GM18858 (cell line): ENCODE measurements at regions not wholly inside any gene's neighbourhood (a gene's known extent, or its start where the extent isn't known, plus 50 kb on each side); places are given as distances from the start of the nearest gene placed in this dataset.
"Not testable (repeated sequence)": the region's sequence is repeated elsewhere in the genome, so short reads cannot be mapped to it uniquely, and the experiment has no call there.

ENCODE experiments used
- ATAC-seq: cut with Tn5 transposase; IDR thresholded peaks from one replicate; pipeline ENCODE4 v1.9.1; 2021; ENCODE audit not compliant: unreplicated experiment

GRCh38 chr1:195763146-195763906 is 844.9 kb downstream of the KCNT2 start:
- no peak for ATAC-seq

DNA sequence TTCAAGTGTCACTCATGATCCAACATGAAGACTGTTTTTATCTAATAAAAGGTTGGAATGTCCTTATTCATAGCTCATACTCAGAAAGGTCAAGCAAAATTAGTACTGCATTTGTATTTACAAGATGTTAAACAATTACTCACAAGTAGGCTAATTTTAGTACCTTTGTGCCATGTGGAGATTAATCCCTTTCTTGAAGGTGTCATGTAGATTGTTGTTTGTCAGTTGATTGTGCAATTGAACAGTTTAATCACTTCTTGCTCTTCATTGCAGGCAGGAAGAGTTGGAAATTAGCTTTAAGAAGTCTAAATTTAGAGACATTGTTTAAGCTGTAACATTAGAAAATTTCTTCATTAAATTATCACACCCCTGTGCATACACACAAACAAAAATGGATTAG is 847.1 kb downstream of the KCNT2 start:
- no peak for ATAC-seq

DNA sequence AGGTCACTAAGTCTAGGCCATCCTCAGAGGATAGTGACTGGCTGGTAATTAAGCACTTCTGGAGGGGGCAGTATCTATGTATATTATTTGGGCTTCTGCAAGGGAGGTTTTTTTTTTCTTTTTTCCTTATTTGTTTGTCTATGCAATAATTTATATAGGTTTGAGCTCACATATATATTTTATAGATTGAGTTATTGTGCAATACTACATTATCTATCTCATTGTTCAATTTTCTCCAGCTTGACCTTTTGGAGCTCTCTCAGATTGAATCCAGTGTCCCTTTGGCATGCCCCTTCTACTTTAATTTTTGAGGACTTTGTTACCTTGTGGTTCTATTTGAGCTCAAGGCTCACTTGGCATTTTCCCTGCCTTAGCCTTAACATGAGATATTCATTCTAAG is 852.1 kb downstream of the KCNT2 start:
- ATAC-seq, result no peak

DNA sequence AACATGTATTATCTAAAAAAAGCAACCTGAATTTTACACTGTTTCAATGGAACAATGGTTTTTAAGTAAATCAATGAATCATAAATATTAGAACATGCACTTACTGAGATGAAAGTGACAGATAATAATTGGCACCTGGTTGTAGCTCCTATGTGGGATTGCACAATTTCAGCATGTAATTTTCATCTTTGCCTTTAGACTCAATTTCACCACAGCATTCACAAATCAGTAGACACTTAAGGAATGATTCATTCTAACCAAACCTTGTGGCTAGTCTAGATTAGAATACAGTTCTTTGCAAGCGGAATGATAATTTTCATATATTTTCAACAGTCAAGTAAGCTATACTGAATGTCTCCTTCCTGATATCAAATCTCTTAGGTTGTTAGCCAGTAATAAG is 853.4 kb downstream of the KCNT2 start:
- no peak for ATAC-seq

DNA sequence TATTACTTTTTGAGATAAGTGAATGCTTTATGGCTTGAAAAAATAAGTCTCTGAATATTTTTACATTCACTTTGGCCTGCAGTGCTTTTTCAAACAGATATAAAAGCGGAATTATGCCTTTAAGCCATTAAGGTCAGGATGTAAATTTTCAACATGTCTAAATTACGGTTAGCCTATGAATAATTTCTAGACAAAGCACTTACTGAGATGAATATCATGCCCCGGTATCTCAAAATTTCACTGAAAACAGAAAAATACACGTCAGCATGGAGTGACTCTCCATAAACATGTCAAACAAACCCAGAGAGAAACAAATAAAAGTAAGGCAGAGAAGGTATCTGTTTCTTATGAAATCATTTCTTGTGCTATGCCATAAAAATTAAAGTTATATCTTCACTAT is 853.9 kb downstream of the KCNT2 start:
- ATAC-seq, result no peak

DNA sequence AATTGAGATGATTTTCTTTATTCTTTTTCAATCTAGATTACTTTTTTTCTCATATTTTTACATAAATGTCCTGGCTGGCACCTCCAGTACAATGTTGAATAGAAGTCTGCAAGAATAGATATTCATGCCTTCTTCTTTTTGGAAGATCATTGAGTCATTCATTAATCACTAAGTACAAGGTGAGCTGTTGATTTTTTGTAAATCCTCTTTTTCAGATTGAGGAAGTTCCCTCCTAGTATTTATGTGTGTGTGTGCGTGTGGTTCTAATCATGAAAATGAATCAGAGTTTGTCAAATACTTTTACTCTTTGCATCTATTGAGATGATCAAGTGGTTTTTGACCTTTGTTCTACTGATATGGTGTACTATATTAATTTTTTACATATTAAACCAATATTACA is 859.3 kb downstream of the KCNT2 start:
- no peak for ATAC-seq

GRCh38 chr1:195745189-195746010 is 862.8 kb downstream of the KCNT2 start:
- no peak for ATAC-seq

- no peak for ATAC-seq
These were observed 864.0 kb downstream of the KCNT2 start for GRCh38 chr1:195744256-195744655.

- no peak for ATAC-seq
These were observed 867.4 kb downstream of the KCNT2 start for GRCh38 chr1:195740862-195741261.

GRCh38 chr1:195738966-195739650 is 869.1 kb downstream of the KCNT2 start:
- no peak for ATAC-seq

DNA sequence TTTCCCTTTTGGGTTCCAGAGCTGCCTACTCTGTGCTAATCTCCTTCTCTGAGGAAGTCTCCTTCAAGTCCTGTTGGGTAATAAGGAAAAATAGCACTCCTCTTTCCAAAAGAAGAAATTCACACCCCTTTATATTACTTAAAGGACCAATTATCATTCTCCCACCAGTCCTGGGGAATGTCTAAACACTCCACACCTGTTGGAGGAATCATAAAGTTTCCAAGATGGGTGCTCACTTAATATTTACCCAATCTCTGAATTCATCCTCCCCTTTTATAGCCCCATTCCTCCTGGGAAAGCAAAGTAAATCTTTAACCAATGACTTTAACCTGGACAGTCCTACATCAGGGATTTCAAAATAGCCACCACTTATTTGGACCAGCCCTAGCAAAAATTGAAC is 873.1 kb downstream of the KCNT2 start:
- ATAC-seq, result no peak

DNA sequence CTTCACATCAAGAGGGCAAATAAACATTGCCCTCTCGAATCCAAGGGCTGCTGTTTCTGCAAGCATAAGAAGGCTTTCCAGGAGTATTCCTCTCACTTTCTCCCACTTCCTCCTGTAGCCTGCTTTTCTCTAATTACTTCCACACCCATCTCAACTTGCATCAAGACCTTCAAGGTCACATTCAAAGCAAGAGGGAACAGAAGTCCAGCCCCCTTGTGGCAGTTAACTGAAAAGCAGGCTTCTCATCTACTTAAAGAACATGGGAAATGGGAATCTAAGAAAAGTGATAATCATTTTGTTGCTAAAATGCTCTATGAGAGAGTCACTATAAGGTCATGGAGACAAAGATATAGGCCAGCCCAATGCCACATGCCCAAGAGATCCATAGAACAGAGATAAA is 874.4 kb downstream of the KCNT2 start:
- peak; percentile 61 for ATAC-seq

DNA sequence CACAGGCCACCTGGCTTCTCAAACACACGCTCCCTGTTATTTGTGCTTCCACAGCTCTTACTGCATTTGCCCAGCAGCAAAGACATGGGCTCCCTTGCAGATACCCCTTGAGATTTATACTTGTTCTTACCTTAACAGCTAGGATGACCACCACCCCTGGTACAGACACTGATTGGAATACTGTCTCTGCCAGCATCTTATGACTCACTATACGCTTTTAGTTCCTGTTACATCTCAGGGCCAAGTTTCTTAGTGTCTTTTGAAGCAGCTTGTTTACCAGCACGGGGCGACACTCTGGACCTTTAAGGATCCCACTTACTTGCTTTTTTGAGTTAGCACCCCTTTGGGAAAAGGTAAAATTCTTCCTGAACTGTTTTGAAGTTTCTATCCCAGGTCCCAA is 874.8 kb downstream of the KCNT2 start:
- no peak for ATAC-seq

GRCh38 chr1:195731385-195731784 is 876.9 kb downstream of the KCNT2 start:
- no peak for ATAC-seq

DNA sequence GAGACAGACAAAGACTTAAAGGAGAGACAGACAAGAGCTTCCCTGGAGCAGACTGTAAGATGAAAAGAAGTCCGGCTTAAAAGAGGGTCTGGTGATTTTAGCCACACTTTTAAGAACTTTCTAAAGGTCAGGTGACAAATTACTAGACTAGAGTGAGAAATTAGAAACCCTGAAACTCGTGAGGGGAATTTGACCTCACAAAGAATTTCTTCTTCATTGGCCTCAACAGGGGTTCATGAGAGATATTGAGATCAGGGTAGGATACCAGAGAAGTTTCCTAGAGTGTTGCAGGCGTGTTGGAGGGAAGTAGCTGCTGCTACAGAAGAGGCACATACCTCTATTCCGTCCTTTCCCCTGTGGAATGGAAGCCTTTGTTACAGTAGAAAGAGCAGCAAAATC is 884.4 kb downstream of the KCNT2 start:
- no peak for ATAC-seq

DNA sequence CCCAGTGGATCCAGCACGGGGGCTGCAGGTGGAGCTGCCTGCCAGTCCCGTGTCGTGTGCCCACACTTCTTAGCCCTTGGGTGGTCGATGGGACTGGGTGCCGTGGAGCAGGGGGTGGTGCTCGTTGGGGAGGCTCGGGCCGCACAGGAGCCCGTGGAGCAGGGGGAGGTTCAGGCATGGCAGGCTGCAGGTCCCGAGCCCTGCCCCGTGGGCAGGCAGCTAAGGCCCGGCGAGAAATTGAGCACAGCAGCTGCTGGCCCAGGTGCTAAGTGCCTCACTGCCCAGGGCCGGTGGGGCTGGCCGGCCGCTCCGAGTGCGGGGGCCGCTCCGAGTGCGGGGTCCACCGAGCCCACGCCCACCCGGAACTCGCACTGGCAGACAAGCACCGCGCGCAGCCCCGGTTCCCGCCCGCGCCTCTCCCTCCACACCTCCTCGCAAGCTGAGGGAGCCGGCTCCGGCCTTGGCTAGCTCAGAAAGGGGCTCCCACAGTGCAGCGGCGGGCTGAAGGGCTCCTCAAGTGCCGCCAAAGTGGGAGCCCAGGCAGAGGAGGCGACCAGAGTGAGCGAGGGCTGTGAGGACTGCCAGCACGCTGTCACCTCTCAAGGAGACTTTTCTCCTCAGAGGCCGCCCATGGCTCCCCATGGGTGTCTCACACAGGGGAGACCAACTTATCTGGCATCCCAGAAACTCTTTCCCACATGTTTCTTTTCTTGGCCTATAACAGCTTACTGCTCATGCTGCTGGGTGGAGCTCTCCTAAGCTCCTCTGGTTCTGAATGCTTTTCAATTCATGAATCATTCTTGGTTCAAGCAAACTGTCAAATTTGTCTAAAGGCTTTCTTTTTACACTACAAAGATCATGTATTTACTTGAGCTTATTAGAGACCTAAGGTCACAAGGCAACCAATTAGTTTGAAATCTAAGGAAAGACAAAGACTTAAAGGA is 885.1 kb downstream of the KCNT2 start:
- not testable (repeated sequence) for ATAC-seq

DNA sequence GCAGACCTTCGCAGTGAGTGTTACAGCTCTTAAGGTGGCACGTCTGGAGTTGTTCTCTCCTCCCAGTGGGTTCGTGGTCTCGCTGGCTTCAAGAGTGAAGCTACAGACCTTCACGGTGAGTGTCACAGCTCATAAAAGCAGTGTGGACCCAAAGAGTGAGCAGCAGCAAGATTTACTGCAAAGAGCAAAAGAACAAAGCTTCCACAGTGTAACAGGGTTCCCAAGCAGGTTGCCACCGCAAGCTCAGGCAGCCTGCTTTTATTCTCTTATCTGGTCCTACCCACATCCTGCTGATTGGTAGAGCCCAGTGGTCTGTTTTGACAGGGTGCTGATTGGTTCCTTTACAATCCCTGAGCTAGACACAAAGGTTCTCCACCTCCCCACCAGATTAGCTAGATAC is 886.1 kb downstream of the KCNT2 start:
- not testable (repeated sequence) for ATAC-seq

- ATAC-seq, result no peak
These were observed 886.8 kb downstream of the KCNT2 start for GRCh38 chr1:195721210-195721971.

DNA sequence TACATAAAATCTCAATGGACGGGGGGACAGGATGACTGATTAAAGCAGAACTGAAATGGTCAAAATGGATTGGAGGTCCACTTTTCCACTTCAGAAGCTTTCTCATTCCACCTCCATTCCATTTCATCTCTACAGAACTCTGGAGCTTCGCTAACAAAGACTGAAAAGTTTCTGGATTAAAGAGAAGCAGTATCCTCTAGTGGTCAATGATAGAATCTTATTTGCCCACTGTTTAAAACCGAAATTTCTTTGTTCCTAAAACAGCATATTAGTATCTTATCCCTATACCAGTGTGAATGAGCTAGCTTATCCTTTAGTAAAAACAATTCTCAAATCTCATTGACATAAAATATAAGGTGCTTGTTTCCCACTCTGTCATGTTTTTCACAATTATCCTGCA is 890.6 kb downstream of the KCNT2 start:
- ATAC-seq, result no peak

GRCh38 chr1:195715652-195716051 is 892.6 kb downstream of the KCNT2 start:
- no peak for ATAC-seq
